GM12878 (cell line): ENCODE measurements at regions not wholly inside any gene's neighbourhood (a gene's known extent, or its start where the extent isn't known, plus 50 kb on each side); places are given as distances from the start of the nearest gene placed in this dataset.

Experiments used
- ATAC-seq: fragments of 200-7000 bp; cut with Tn5 transposase; 3 replicates; pipeline ENCODE4 v1.9.1; 2020; ENCODE audit warnings: mild to moderate bottlenecking, moderate library complexity
- BruUV-seq: library from RNA; stranded (reverse); fragments of 400-500 nt; replicated peaks from 2 replicates; lab custom pipeline; 2021; lab: Mats Ljungman, UMichigan
- CTCF ChIA-PET: fragments of 300-600 bp; sonication (Branson Sonifier 250); formaldehyde crosslinking; extraction: SDS; loops from one replicate; lab custom pipeline; 2021; ENCODE audit warnings: inconsistent platforms; lab: Yijun Ruan, JAX
- POLR2A ChIA-PET: fragments of 350-600 bp; formaldehyde crosslinking; extraction: SDS; loops from one replicate; lab custom pipeline; 2021; ENCODE audit warnings: inconsistent platforms; lab: Charles Lee
- RAD21 ChIA-PET: fragments of 300-600 bp; sonication (Branson Sonifier 250); formaldehyde crosslinking; loops from one replicate; lab custom pipeline; 2023; ENCODE audit warnings: antibody characterized with exemption; ENCODE audit not compliant: unreplicated experiment; lab: Charles Lee
- SMC1A ChIA-PET: fragments of 300-600 bp; sonication (Branson Sonifier 250); formaldehyde crosslinking; loops from one replicate; lab custom pipeline; 2023; ENCODE audit not compliant: unreplicated experiment, uncharacterized antibody; lab: Charles Lee
- DNase-seq: peaks from one replicate; pipeline ENCODE4 v3.0.0-alpha.2; 2011; ENCODE audit warnings: low read depth, low spot score
- FAIRE-seq: peaks from 3 replicates; lab custom pipeline; 2011; peaks lifted over from hg19 to GRCh38; lab: Jason Lieb, UNC
- H2AFZ ChIP-seq: 2 replicates; pipeline ENCODE4 v1.6.0; 2011; ENCODE audit warnings: low read depth, low read length, control low read depth; ENCODE audit not compliant: control insufficient read depth
- H3K27ac ChIP-seq: 2 replicates; pipeline ENCODE4 v1.5.1; 2011; ENCODE audit warnings: control low read depth; ENCODE audit not compliant: control insufficient read depth, insufficient read depth
- H3K27me3 ChIP-seq, 2 experiments: replicated peaks in 1 of 2; 2 replicates each; pipeline versions ENCODE4 v1.6.0 to v1.6.1; 2011; ENCODE audit warnings: low read length in 1 of 2; ENCODE audit not compliant: control insufficient read depth in 2 of 2, insufficient read depth in 2 of 2
- H3K36me3 ChIP-seq, 2 experiments: 2 replicates each; pipeline ENCODE4 v1.5.1; 2011; ENCODE audit warnings: low read length in 1 of 2; ENCODE audit not compliant: control insufficient read depth in 2 of 2, insufficient read depth in 2 of 2
- H3K4me1 ChIP-seq: 2 replicates; pipeline ENCODE4 v1.6.1; 2011; ENCODE audit warnings: mild to moderate bottlenecking, low read length, moderate library complexity, mixed read lengths; ENCODE audit not compliant: control insufficient read depth, insufficient read depth
- H3K4me2 ChIP-seq: 2 replicates; pipeline ENCODE4 v1.6.0; 2011; ENCODE audit warnings: control low read depth; ENCODE audit not compliant: control insufficient read depth, insufficient read depth
- H3K4me3 ChIP-seq: fragments of 200-600 bp; sonication (generic); 2 replicates; pipeline ENCODE4 v1.5.1; 2016
- H3K79me2 ChIP-seq: 2 replicates; pipeline ENCODE4 v1.6.0; 2011; ENCODE audit warnings: low read length; ENCODE audit not compliant: control insufficient read depth, insufficient read depth
- H3K9ac ChIP-seq: 2 replicates; pipeline ENCODE4 v1.8.0; 2011; ENCODE audit warnings: low read length, control low read depth, mixed read lengths; ENCODE audit not compliant: control insufficient read depth, insufficient read depth
- H3K9me3 ChIP-seq: replicated peaks from 3 replicates; pipeline ENCODE4 v1.5.1; 2011; ENCODE audit warnings: mild to moderate bottlenecking, low read length; ENCODE audit not compliant: control insufficient read depth, insufficient read depth
- H4K20me1 ChIP-seq: 2 replicates; pipeline ENCODE4 v1.6.0; 2011; ENCODE audit not compliant: control insufficient read depth, insufficient read depth
- CBX3 ChIP-seq: fragments of 200-600 bp; sonication (generic); IDR thresholded peaks from 2 replicates; pipeline ENCODE4 v1.6.1; 2016; ENCODE audit warnings: low read depth, borderline replicate concordance
- KDM1A ChIP-seq: fragments of 200-600 bp; sonication (generic); IDR thresholded peaks from 2 replicates; pipeline ENCODE4 v1.6.1; 2016; ENCODE audit warnings: borderline replicate concordance
- LARP7 ChIP-seq: fragments of 450-650 bp; IDR thresholded peaks from 2 replicates; pipeline ENCODE4 v1.6.1; 2017; ENCODE audit warnings: mild to moderate bottlenecking
- NR2F1 ChIP-seq: fragments of 450-650 bp; conservative IDR thresholded peaks from 2 replicates; pipeline ENCODE4 v1.6.1; 2017; ENCODE audit warnings: mild to moderate bottlenecking
- POLR2AphosphoS5 ChIP-seq: IDR thresholded peaks from 2 replicates; pipeline ENCODE4 v1.6.1; 2011; ENCODE audit warnings: mild to moderate bottlenecking, low read length, inconsistent platforms
- RFX5 ChIP-seq: IDR thresholded peaks from 2 replicates; pipeline ENCODE4 v1.6.1; 2011; ENCODE audit warnings: low read depth, low read length, improper control_type of control experiment
- SREBF1 ChIP-seq: IDR thresholded peaks from 2 replicates; pipeline ENCODE4 v1.6.1; 2012; ENCODE audit warnings: mild to moderate bottlenecking, low read length
- SRF ChIP-seq, 2 experiments: IDR thresholded peaks; 2 replicates each; pipeline ENCODE4 v1.6.1; 2011; ENCODE audit warnings: low read depth in 2 of 2, low read length in 2 of 2, mild to moderate bottlenecking in 1 of 2, moderate library complexity in 1 of 2
- TCF7 ChIP-seq: IDR thresholded peaks from 2 replicates; pipeline ENCODE4 v1.6.1; 2014; ENCODE audit warnings: antibody characterized with exemption, borderline replicate concordance
- YBX1 ChIP-seq: fragments of 450-650 bp; IDR thresholded peaks from 2 replicates; pipeline ENCODE4 v1.6.1; 2016; ENCODE audit warnings: antibody characterized with exemption
- YY1 ChIP-seq: IDR thresholded peaks from 2 replicates; pipeline ENCODE4 v1.6.1; 2011; ENCODE audit warnings: low read depth, mild to moderate bottlenecking, low read length
- WGBS: methylation state at CpG from one replicate; pipeline ENCODE4 v1.1.6; 2016; ENCODE audit warnings: low lambda C conversion rate; ENCODE audit not compliant: insufficient replicate concordance, insufficient coverage; ENCODE audit errors: missing lambda C conversion rate; 5-methylcytosine and 5-hydroxymethylcytosine counted together
- in situ Hi-C: fragments of 300-500 bp; cut with MboI; formaldehyde crosslinking; loops from 9 replicates; pipeline ENCODE4 v1.14.3; 2018; ENCODE audit warnings: mixed read lengths
- intact Hi-C: fragments of 100-400 bp; cut with micrococcal nuclease; formaldehyde crosslinking; loops from one replicate; pipeline ENCODE4 v1.14.2; 2022; ENCODE audit not compliant: unreplicated experiment
- TF ChIP-seq, protein P1 (sequence below): IDR thresholded peaks from 2 replicates; pipeline ENCODE4 v1.6.1; 2012; ENCODE audit warnings: low read depth, low read length, improper control_type of control experiment
- TF ChIP-seq, protein P2 (sequence below): IDR thresholded peaks from 2 replicates; pipeline ENCODE4 v1.6.1; 2011; ENCODE audit warnings: borderline replicate concordance, low read depth, mild to moderate bottlenecking, moderate library complexity, mixed read lengths, low read length; ENCODE audit not compliant: insufficient read depth; ENCODE audit errors: extremely low read length
- TF ChIP-seq, protein P3 (sequence below): fragments of 450-650 bp; IDR thresholded peaks from 2 replicates; pipeline ENCODE4 v1.6.1; 2017; ENCODE audit warnings: mild to moderate bottlenecking, low read depth, inconsistent platforms; ENCODE audit not compliant: poor library complexity, severe bottlenecking
- TF ChIP-seq, protein P4 (sequence below): fragments of 450-650 bp; IDR thresholded peaks from 2 replicates; pipeline ENCODE4 v1.6.1; 2014; ENCODE audit warnings: mild to moderate bottlenecking

DNA sequence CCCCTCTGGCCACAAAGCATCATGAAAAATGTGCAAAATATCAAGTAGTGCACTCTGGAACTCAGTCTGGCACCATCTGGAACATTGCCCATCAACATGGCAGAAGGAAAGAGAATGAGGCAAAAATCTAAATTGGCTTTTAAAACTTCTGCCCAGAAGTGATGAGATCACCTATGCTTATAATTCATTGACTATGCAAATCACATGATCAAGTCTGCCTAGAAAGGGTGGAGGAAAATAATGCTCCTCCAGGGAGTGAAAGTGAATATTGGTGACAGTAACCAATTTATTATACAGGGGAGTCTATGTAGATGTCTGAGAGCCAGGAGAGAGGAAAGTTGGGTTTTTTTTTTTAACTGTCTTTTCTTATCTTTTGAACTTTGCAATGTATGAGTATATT, 73.3 kb upstream of the HIF1A start:
- no peak for ATAC-seq
- no peak for DNase-seq
- intact Hi-C loops (no loop called here), in situ Hi-C loops (no loop called here)
- H3K4me1 ChIP-seq, result peaks cover 2% of the 10 kb centered on the region; the same call in 1 of the 2 replicates
- BruUV-seq, result no TSS peak
- ChIA-PET POLR2A (interaction anchor here (0.5 to 0.9 kb wide), 2 partner anchors 23 to 124 kb away, joined by 3 to 4 read pairs; no protein-coding TSS in a partner anchor), SMC1A (interaction anchor here (1.0 to 2.7 kb wide), 2 partner anchors 8 to 38 kb away, joined by 3 to 9 read pairs; no protein-coding TSS in a partner anchor), CTCF (no interaction called here), RAD21 (no interaction called here)
- no peak overlapping the region for H3K9ac ChIP-seq
- H2AFZ ChIP-seq, result no peak overlapping the region
- H4K20me1 ChIP-seq, result no peaks in the 10 kb centered on the region
- no peaks in the 10 kb centered on the region for H3K79me2 ChIP-seq
- H3K36me3 ChIP-seq, result no peaks in the 10 kb centered on the region
- H3K4me3 ChIP-seq, result no peak overlapping the region
- H3K4me2 ChIP-seq, result no peak overlapping the region
- FAIRE-seq, result no peak
- no peaks in the 10 kb centered on the region for H3K27me3 ChIP-seq
- no peaks in the 10 kb centered on the region for H3K9me3 ChIP-seq
- TF ChIP-seq RFX5 (no peak), SREBF1 (no peak)
- TF ChIP-seq, all 136 proteins: peak for 0
- no peak overlapping the region for H3K27ac ChIP-seq

DNA sequence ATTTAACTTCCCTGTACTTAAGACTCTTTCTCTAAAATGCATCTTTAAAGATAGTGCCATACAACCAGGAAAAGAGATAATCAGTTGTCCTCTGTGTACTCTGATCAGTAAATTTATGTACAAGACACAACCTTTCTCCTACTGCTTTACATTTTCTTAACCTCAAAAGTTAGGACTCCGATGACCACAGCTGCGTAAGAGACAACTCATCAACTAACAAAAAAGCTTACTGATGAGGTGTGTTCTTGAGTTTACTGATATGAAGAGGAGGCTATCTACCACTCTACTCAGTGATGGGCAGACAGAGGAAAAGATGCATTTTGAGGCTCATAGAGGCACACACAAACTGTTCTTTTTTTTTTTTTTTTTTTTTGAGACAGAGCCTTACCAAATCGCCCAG, 71.4 kb upstream of the HIF1A start:
- H3K4me2 ChIP-seq, result no peak overlapping the region
- ChIA-PET CTCF (interaction anchor here (0.6 to 1.4 kb wide), 3 partner anchors 15 to 1189 kb away, joined by 3 to 4 read pairs (median 3); no protein-coding TSS in a partner anchor), POLR2A (interaction anchor here (0.6 to 0.7 kb wide), 3 partner anchors 38 to 87 kb away, joined by 3 to 4 read pairs (median 3); no protein-coding TSS in a partner anchor), RAD21 (no interaction called here), SMC1A (interaction anchor here (0.9 kb wide), 1 partner anchor 243 kb away, joined by 3 read pairs; no protein-coding TSS in a partner anchor)
- no peak for DNase-seq
- H3K27me3 ChIP-seq, result no peaks in the 10 kb centered on the region
- in situ Hi-C loops (no loop called here), intact Hi-C loops (no loop called here)
- BruUV-seq, result no TSS peak
- no peak overlapping the region for H3K9ac ChIP-seq
- WGBS, result 92% methylated on average over 3 of the region's 3 CpGs
- H3K4me3 ChIP-seq, result no peak overlapping the region
- no peak for ATAC-seq
- H3K79me2 ChIP-seq, result no peaks in the 10 kb centered on the region
- peak; percentile 13 for FAIRE-seq
- H3K36me3 ChIP-seq, result no peaks in the 10 kb centered on the region
- no peak overlapping the region for H3K27ac ChIP-seq
- no peaks in the 10 kb centered on the region for H4K20me1 ChIP-seq
- H3K4me1 ChIP-seq, result peaks cover 2% of the 10 kb centered on the region; the same call in 1 of the 2 replicates
- H2AFZ ChIP-seq, result no peak overlapping the region
- no peaks in the 10 kb centered on the region; the same call in 2 of the 3 replicates for H3K9me3 ChIP-seq
- TF ChIP-seq, protein P1, sequence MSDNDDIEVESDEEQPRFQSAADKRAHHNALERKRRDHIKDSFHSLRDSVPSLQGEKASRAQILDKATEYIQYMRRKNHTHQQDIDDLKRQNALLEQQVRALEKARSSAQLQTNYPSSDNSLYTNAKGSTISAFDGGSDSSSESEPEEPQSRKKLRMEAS, result no peak
- TF ChIP-seq, protein P2, sequence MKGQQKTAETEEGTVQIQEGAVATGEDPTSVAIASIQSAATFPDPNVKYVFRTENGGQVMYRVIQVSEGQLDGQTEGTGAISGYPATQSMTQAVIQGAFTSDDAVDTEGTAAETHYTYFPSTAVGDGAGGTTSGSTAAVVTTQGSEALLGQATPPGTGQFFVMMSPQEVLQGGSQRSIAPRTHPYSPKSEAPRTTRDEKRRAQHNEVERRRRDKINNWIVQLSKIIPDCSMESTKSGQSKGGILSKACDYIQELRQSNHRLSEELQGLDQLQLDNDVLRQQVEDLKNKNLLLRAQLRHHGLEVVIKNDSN, result no peak
- TF ChIP-seq, protein P3, sequence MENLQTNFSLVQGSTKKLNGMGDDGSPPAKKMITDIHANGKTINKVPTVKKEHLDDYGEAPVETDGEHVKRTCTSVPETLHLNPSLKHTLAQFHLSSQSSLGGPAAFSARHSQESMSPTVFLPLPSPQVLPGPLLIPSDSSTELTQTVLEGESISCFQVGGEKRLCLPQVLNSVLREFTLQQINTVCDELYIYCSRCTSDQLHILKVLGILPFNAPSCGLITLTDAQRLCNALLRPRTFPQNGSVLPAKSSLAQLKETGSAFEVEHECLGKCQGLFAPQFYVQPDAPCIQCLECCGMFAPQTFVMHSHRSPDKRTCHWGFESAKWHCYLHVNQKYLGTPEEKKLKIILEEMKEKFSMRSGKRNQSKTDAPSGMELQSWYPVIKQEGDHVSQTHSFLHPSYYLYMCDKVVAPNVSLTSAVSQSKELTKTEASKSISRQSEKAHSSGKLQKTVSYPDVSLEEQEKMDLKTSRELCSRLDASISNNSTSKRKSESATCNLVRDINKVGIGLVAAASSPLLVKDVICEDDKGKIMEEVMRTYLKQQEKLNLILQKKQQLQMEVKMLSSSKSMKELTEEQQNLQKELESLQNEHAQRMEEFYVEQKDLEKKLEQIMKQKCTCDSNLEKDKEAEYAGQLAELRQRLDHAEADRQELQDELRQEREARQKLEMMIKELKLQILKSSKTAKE, result no peak
- TF ChIP-seq POLR2AphosphoS5 (no peak), YBX1 (no peak), NR2F1 (no peak), YY1 (no peak), CBX3 (no peak), TCF7 (no peak), KDM1A (no peak), LARP7 (no peak), SRF (IDR thresholded peaks at IDR 0.05; ENCODE audit: low read depth in 2 of 2, low read length in 2 of 2) (no peak)
- TF ChIP-seq, protein P4, sequence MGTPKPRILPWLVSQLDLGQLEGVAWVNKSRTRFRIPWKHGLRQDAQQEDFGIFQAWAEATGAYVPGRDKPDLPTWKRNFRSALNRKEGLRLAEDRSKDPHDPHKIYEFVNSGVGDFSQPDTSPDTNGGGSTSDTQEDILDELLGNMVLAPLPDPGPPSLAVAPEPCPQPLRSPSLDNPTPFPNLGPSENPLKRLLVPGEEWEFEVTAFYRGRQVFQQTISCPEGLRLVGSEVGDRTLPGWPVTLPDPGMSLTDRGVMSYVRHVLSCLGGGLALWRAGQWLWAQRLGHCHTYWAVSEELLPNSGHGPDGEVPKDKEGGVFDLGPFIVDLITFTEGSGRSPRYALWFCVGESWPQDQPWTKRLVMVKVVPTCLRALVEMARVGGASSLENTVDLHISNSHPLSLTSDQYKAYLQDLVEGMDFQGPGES, result no peak
